EH (cell line): ENCODE measurements at regions not wholly inside any gene's neighbourhood (a gene's known extent, or its start where the extent isn't known, plus 50 kb on each side); places are given as distances from the start of the nearest gene placed in this dataset.
"Not testable (repeated sequence)": the region's sequence is repeated elsewhere in the genome, so short reads cannot be mapped to it uniquely, and the experiment has no call there.

Source experiments
- DNase-seq: peaks from one replicate; pipeline ENCODE4 v3.0.0-alpha.2; 2015; ENCODE audit warnings: low read depth

- peak; percentile 98 for DNase-seq
Measured at GRCh38 chr3:153221748-153222162, 59.7 kb downstream of the RAP2B start.

- not testable (repeated sequence) for DNase-seq
Measured at GRCh38 chr3:153226877-153227276, 64.9 kb downstream of the RAP2B start.

GRCh38 chr3:153230427-153230826 is 68.4 kb downstream of the RAP2B start:
- not testable (repeated sequence) for DNase-seq

- not testable (repeated sequence) for DNase-seq
Measured at GRCh38 chr3:153231245-153231644, 69.2 kb downstream of the RAP2B start.

GRCh38 chr3:153232050-153232752 is 70.2 kb downstream of the RAP2B start:
- DNase-seq, result peak; percentile 82

GRCh38 chr3:153232851-153233271 is 70.8 kb downstream of the RAP2B start:
- peak; percentile 93 for DNase-seq

- DNase-seq, result no peak
Measured at GRCh38 chr3:153233986-153234385, 72.0 kb downstream of the RAP2B start.

GRCh38 chr3:153242896-153243295 is 80.9 kb downstream of the RAP2B start:
- DNase-seq, result no peak

- DNase-seq, result peak; percentile 34
Measured at GRCh38 chr3:153244961-153245360, 82.9 kb downstream of the RAP2B start.

GRCh38 chr3:153245661-153246060 is 83.6 kb downstream of the RAP2B start:
- DNase-seq, result peak; percentile 63

- DNase-seq, result no peak
Measured at GRCh38 chr3:153246331-153246730, 84.3 kb downstream of the RAP2B start.

- peak; percentile 94 for DNase-seq
Measured at GRCh38 chr3:153246806-153247205, 84.8 kb downstream of the RAP2B start.

- DNase-seq, result no peak
Measured at GRCh38 chr3:153247331-153248330, 85.6 kb downstream of the RAP2B start.

- not testable (repeated sequence) for DNase-seq
Measured at GRCh38 chr3:153248835-153249234, 86.8 kb downstream of the RAP2B start.

GRCh38 chr3:153249906-153250305 is 87.9 kb downstream of the RAP2B start:
- DNase-seq, result no peak

GRCh38 chr3:153250446-153250845 is 88.4 kb downstream of the RAP2B start:
- DNase-seq, result no peak

- DNase-seq, result peak; percentile 48
Measured at GRCh38 chr3:153252963-153253362, 90.9 kb downstream of the RAP2B start.

GRCh38 chr3:153254361-153254760 is 92.3 kb downstream of the RAP2B start:
- no peak for DNase-seq

- DNase-seq, result peak; percentile 67
Measured at GRCh38 chr3:153257673-153258351, 95.8 kb downstream of the RAP2B start.

GRCh38 chr3:153259956-153260355 is 97.9 kb downstream of the RAP2B start:
- no peak for DNase-seq

GRCh38 chr3:153260681-153261080 is 98.7 kb downstream of the RAP2B start:
- no peak for DNase-seq

GRCh38 chr3:153266619-153267018 is 104.6 kb downstream of the RAP2B start:
- DNase-seq, result no peak
